ENCODE measurements at regions not wholly inside any gene's neighbourhood (a gene's known extent, or its start where the extent isn't known, plus 50 kb on each side); places are given as distances from the start of the nearest gene placed in this dataset.

GRCh38 chr7:133470-133869 is 58.9 kb upstream of the FAM20C start:
- Histone ChIP-seq H3K36me3 (no peaks in the 10 kb centered on the region), H3K4me1 (peaks cover 5 to 6% of the 10 kb centered on the region in 2 donors), H3K9me3 (no peaks in the 10 kb centered on the region), H3K27ac (no peak overlapping the region), H3K4me3 (no peak overlapping the region), H3K27me3 (no peaks in the 10 kb centered on the region)
- TF ChIP-seq CTCF (IDR thresholded peaks at IDR 0.05), result no peak
- no peak for DNase-seq (ENCODE audit: low spot score in 2 of 2)
- intact Hi-C loops (cut with DNase I), result no loop called here

- Histone ChIP-seq H3K27ac (no peak overlapping the region), H3K27me3 (no peaks in the 10 kb centered on the region), H3K9me3 (no peaks in the 10 kb centered on the region), H3K36me3 (no peaks in the 10 kb centered on the region), H3K4me1 (peaks cover 5 to 6% of the 10 kb centered on the region in 2 donors), H3K4me3 (no peak overlapping the region)
- no peak for DNase-seq (ENCODE audit: low spot score in 2 of 2)
- TF ChIP-seq CTCF (IDR thresholded peaks at IDR 0.05), result no peak
- intact Hi-C loops (cut with DNase I), result no loop called here
These were observed 58.3 kb upstream of the FAM20C start for GRCh38 chr7:134029-134428.

GRCh38 chr7:134561-135256 is 57.7 kb upstream of the FAM20C start:
- intact Hi-C loops (cut with DNase I), result no loop called here
- Histone ChIP-seq H3K27ac (no peak overlapping the region), H3K9me3 (no peaks in the 10 kb centered on the region), H3K4me3 (no peak overlapping the region), H3K27me3 (no peaks in the 10 kb centered on the region), H3K36me3 (no peaks in the 10 kb centered on the region), H3K4me1 (peaks cover 0 to 6% of the 10 kb centered on the region in 2 donors)
- TF ChIP-seq CTCF (IDR thresholded peaks at IDR 0.05), result no peak
- no peak for DNase-seq (ENCODE audit: low spot score in 2 of 2)

- TF ChIP-seq CTCF (IDR thresholded peaks at IDR 0.05), result no peak
- no peak for DNase-seq (ENCODE audit: low spot score in 2 of 2)
- H3K27me3 ChIP-seq, result no peaks in the 10 kb centered on the region
- H3K27ac ChIP-seq, result no peak overlapping the region
- H3K9me3 ChIP-seq, result no peaks in the 10 kb centered on the region
- H3K4me1 ChIP-seq, result peaks cover 0 to 1% of the 10 kb centered on the region in 2 donors
- intact Hi-C loops (cut with DNase I), result no loop called here
- no peak overlapping the region for H3K4me3 ChIP-seq
- H3K36me3 ChIP-seq, result no peaks in the 10 kb centered on the region
These were observed 57.1 kb upstream of the FAM20C start for GRCh38 chr7:135257-135653.

GRCh38 chr7:135731-136645 is 56.4 kb upstream of the FAM20C start:
- Histone ChIP-seq H3K4me3 (no peak overlapping the region), H3K27ac (no peak overlapping the region), H3K9me3 (no peaks in the 10 kb centered on the region), H3K27me3 (no peaks in the 10 kb centered on the region), H3K36me3 (no peaks in the 10 kb centered on the region), H3K4me1 (no peaks in the 10 kb centered on the region)
- DNase-seq (ENCODE audit: low spot score in 2 of 2), result no peak
- intact Hi-C loops (cut with DNase I), result no loop called here
- TF ChIP-seq CTCF (IDR thresholded peaks at IDR 0.05), result no peak
